ENCODE measurements at regions not wholly inside any gene's neighbourhood (a gene's known extent, or its start where the extent isn't known, plus 50 kb on each side); places are given as distances from the start of the nearest gene placed in this dataset.

DNA sequence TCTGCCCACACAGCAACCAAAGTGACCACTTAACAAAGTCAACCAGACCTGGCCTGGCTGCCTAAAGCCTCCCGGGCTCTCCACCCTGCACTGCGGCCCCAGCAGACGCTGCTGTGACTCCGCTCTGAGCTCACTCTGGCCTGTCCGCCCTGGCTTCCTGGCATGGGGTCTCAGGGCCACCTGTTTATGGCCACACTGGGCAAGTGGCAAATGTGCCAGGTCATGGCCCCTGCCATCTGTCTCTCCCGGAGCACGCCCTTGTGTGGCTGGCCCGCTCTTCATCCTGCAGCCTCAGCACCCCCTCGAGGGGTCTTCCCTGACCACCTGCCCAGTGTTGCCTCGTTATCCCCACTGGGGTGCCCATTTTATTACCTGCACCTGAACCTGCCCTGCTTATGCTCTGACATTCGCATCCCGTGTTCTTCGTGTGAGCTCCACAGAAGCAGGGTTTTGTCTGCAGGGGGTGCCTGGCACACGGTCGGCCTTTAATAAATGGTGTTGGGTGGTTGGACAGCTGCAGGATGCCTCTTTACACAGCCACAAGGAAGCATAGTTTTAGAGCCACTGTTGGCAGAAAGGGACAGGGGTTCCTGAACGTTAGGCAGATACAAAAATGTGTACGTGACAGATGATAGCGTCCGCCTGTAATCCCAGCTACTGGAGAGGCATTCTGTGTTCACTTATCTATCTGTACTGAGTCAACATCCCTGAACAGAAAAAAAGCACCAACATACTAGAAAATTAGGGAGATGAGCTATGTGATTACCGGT lies 785.6 kb downstream of the TBC1D22A start:
- H3K4me2 ChIP-seq = no peak overlapping the region
- no peaks in the 10 kb centered on the region for H3K4me1 Mint-ChIP-seq
- no peaks in the 10 kb centered on the region for H3K36me3 ChIP-seq (ENCODE audit: insufficient read depth)
- DNase-seq (ENCODE audit: low spot score) = no peak
- H3K27me3 ChIP-seq (ENCODE audit: insufficient read depth) = no peaks in the 10 kb centered on the region
- H3K27ac ChIP-seq (ENCODE audit: low read depth) = no peak overlapping the region
- no peak for ATAC-seq
- peaks cover 49% of the 10 kb centered on the region for H3K36me3 Mint-ChIP-seq (ENCODE audit: low read depth)
- H3K4me3 Mint-ChIP-seq = no peak overlapping the region
- H3K4me3 ChIP-seq = no peak overlapping the region
- peaks cover 17% of the 10 kb centered on the region for H3K27me3 Mint-ChIP-seq (ENCODE audit: insufficient read depth, low read depth, poor library complexity)
- H3K27ac Mint-ChIP-seq = no peak overlapping the region
- H3K79me2 ChIP-seq (replicated peaks; ENCODE audit: insufficient read depth) = no peaks in the 10 kb centered on the region
- TF ChIP-seq EZH2phosphoT487 (IDR thresholded peaks at IDR 0.05; ENCODE audit: unreplicated experiment) (no peak), JUNB (IDR thresholded peaks at IDR 0.05; ENCODE audit: unreplicated experiment) (no peak), ZNF114 (CRISPR knock-in tag; IDR thresholded peaks at IDR 0.05) (no peak)
- no peaks in the 10 kb centered on the region for H3K4me1 ChIP-seq (ENCODE audit: insufficient read depth)
- H3F3A ChIP-seq (replicated peaks; ENCODE audit: low read depth) = no peaks in the 10 kb centered on the region
- peaks cover 96% of the 10 kb centered on the region for H3K9me3 Mint-ChIP-seq
- no peaks in the 10 kb centered on the region for H4K20me1 ChIP-seq (replicated peaks; ENCODE audit: insufficient read depth)
- no peaks in the 10 kb centered on the region for H3K9me2 ChIP-seq (ENCODE audit: insufficient read depth)
- no peak overlapping the region for H2AFZ ChIP-seq

DNA sequence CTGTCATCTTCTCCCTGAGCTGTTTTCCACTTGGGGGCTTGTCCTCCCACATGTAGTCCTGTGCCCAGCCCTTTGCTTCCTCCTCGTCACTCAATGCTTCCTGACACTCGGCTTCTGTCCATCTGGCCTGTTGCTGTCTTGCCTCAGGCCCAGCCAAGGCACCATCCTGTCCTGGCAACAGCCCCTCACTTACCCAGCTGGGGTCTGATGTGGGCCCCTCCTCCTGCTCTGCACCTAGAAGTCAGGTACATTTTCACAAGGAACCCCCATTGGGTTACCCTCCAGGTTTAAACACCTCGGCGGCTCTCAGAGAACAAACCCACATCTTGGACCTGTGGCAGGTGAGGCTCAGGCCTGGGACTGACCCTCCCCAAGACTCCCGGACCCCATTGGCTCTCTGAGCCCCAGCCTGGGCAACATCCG lies 784.8 kb downstream of the TBC1D22A start:
- no peaks in the 10 kb centered on the region for H3K9me2 ChIP-seq (ENCODE audit: insufficient read depth)
- Mint-ChIP-seq H3K4me3 (no peak overlapping the region), H3K27me3 (ENCODE audit: insufficient read depth, low read depth, poor library complexity) (peaks cover 13% of the 10 kb centered on the region), H3K9me3 (peaks cover 96% of the 10 kb centered on the region), H3K36me3 (ENCODE audit: low read depth) (peaks cover 45% of the 10 kb centered on the region), H3K4me1 (no peaks in the 10 kb centered on the region), H3K27ac (no peak overlapping the region)
- no peaks in the 10 kb centered on the region for H3K36me3 ChIP-seq (ENCODE audit: insufficient read depth)
- TF ChIP-seq, protein P1, sequence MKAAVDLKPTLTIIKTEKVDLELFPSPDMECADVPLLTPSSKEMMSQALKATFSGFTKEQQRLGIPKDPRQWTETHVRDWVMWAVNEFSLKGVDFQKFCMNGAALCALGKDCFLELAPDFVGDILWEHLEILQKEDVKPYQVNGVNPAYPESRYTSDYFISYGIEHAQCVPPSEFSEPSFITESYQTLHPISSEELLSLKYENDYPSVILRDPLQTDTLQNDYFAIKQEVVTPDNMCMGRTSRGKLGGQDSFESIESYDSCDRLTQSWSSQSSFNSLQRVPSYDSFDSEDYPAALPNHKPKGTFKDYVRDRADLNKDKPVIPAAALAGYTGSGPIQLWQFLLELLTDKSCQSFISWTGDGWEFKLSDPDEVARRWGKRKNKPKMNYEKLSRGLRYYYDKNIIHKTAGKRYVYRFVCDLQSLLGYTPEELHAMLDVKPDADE (IDR thresholded peaks at IDR 0.05) = no peak
- TF ChIP-seq, protein P2, sequence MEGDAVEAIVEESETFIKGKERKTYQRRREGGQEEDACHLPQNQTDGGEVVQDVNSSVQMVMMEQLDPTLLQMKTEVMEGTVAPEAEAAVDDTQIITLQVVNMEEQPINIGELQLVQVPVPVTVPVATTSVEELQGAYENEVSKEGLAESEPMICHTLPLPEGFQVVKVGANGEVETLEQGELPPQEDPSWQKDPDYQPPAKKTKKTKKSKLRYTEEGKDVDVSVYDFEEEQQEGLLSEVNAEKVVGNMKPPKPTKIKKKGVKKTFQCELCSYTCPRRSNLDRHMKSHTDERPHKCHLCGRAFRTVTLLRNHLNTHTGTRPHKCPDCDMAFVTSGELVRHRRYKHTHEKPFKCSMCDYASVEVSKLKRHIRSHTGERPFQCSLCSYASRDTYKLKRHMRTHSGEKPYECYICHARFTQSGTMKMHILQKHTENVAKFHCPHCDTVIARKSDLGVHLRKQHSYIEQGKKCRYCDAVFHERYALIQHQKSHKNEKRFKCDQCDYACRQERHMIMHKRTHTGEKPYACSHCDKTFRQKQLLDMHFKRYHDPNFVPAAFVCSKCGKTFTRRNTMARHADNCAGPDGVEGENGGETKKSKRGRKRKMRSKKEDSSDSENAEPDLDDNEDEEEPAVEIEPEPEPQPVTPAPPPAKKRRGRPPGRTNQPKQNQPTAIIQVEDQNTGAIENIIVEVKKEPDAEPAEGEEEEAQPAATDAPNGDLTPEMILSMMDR (conservative IDR thresholded peaks at IDR 0.05; ENCODE audit: low read depth in 2 of 2) = no peak
- H3K79me2 ChIP-seq (replicated peaks; ENCODE audit: insufficient read depth) = no peaks in the 10 kb centered on the region
- H3K4me2 ChIP-seq = no peak overlapping the region
- no peak for ATAC-seq
- no peaks in the 10 kb centered on the region for H4K20me1 ChIP-seq (replicated peaks; ENCODE audit: insufficient read depth)
- DNase-seq (ENCODE audit: low spot score) = no peak
- no peak overlapping the region for H2AFZ ChIP-seq
- no peak overlapping the region for H3K4me3 ChIP-seq
- H3K27me3 ChIP-seq (ENCODE audit: insufficient read depth) = no peaks in the 10 kb centered on the region
- H3F3A ChIP-seq (replicated peaks; ENCODE audit: low read depth) = no peaks in the 10 kb centered on the region
- H3K4me1 ChIP-seq (ENCODE audit: insufficient read depth) = no peaks in the 10 kb centered on the region
- H3K27ac ChIP-seq (ENCODE audit: low read depth) = no peak overlapping the region

DNA sequence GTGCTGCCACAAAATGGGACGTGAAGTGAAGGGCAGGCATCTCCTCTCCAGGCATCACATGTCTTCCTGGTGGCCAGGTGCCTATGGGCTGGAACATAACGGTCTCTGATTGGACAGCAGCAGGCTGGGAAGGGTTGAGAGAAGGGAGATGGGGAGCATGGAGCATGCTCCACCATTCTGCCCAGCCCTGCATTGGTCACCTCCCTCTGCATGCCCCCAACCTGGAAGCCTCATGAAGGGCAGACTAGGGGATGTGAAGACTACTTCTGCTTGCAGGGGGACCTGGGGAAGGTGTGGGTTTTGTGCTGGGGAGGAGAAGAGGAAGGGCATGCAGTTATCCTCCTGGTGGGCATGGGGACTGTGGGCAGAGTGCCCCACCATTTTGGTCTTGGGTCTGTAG lies 782.2 kb downstream of the TBC1D22A start:
- H3K4me1 Mint-ChIP-seq = no peaks in the 10 kb centered on the region
- Histone ChIP-seq H3K4me3 (no peak overlapping the region), H3K9me2 (ENCODE audit: insufficient read depth) (no peaks in the 10 kb centered on the region), H3F3A (replicated peaks; ENCODE audit: low read depth) (no peaks in the 10 kb centered on the region), H3K27me3 (ENCODE audit: insufficient read depth) (no peaks in the 10 kb centered on the region), H3K4me2 (no peak overlapping the region), H2AFZ (no peak overlapping the region), H3K79me2 (replicated peaks; ENCODE audit: insufficient read depth) (no peaks in the 10 kb centered on the region), H3K36me3 (ENCODE audit: insufficient read depth) (no peaks in the 10 kb centered on the region), H3K4me1 (ENCODE audit: insufficient read depth) (no peaks in the 10 kb centered on the region), H3K27ac (ENCODE audit: low read depth) (no peak overlapping the region), H4K20me1 (replicated peaks; ENCODE audit: insufficient read depth) (no peaks in the 10 kb centered on the region)
- H3K27ac Mint-ChIP-seq = no peak overlapping the region
- no peak overlapping the region for H3K4me3 Mint-ChIP-seq
- H3K36me3 Mint-ChIP-seq (ENCODE audit: low read depth) = peaks cover 45% of the 10 kb centered on the region
- H3K9me3 Mint-ChIP-seq = peaks cover 90% of the 10 kb centered on the region
- peaks cover 13% of the 10 kb centered on the region for H3K27me3 Mint-ChIP-seq (ENCODE audit: insufficient read depth, low read depth, poor library complexity)
- DNase-seq (ENCODE audit: low spot score) (no peak), ATAC-seq (no peak)
- no peak for TF ChIP-seq NANOG (IDR thresholded peaks at IDR 0.05; ENCODE audit: borderline replicate concordance)
- TF ChIP-seq, protein P1 (IDR thresholded peaks at IDR 0.05) = no peak
- no peak for TF ChIP-seq CREB1 (CRISPR knock-in tag; IDR thresholded peaks at IDR 0.05; ENCODE audit: low read depth)
- TF ChIP-seq, protein P3, sequence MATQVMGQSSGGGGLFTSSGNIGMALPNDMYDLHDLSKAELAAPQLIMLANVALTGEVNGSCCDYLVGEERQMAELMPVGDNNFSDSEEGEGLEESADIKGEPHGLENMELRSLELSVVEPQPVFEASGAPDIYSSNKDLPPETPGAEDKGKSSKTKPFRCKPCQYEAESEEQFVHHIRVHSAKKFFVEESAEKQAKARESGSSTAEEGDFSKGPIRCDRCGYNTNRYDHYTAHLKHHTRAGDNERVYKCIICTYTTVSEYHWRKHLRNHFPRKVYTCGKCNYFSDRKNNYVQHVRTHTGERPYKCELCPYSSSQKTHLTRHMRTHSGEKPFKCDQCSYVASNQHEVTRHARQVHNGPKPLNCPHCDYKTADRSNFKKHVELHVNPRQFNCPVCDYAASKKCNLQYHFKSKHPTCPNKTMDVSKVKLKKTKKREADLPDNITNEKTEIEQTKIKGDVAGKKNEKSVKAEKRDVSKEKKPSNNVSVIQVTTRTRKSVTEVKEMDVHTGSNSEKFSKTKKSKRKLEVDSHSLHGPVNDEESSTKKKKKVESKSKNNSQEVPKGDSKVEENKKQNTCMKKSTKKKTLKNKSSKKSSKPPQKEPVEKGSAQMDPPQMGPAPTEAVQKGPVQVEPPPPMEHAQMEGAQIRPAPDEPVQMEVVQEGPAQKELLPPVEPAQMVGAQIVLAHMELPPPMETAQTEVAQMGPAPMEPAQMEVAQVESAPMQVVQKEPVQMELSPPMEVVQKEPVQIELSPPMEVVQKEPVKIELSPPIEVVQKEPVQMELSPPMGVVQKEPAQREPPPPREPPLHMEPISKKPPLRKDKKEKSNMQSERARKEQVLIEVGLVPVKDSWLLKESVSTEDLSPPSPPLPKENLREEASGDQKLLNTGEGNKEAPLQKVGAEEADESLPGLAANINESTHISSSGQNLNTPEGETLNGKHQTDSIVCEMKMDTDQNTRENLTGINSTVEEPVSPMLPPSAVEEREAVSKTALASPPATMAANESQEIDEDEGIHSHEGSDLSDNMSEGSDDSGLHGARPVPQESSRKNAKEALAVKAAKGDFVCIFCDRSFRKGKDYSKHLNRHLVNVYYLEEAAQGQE (IDR thresholded peaks at IDR 0.05; ENCODE audit: unreplicated experiment) = no peak
- no peak for TF ChIP-seq EZH2 (IDR thresholded peaks at IDR 0.05; ENCODE audit: low read depth, unreplicated experiment)
- TF ChIP-seq POLR2AphosphoS5 (IDR thresholded peaks at IDR 0.05; ENCODE audit: low read depth) = no peak

All from GM23338 (cell line).